ENCODE measurements at regions not wholly inside any gene's neighbourhood (a gene's known extent, or its start where the extent isn't known, plus 50 kb on each side); places are given as distances from the start of the nearest gene placed in this dataset.

DNA sequence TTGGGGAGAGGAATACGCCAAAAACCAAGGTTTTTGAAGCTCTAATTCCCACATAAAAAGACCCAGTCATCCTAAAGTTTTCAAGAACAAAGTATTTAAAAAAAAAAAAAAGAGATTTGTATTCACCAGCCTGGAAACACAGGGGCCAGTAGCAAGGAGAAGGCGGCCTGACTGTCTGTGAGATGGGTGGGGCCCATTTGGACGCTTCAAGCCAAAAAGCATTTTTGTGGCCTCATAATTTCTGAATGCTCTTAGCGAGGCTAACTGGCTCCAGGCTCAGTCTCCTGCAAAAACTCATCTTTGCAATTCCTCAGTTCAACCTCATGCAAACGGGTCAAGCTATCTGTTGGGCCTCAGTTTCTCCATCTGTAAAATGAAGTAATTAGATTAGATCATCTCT lies 514.1 kb downstream of the MED13L start:
- TF ChIP-seq POLR2A (IDR thresholded peaks at IDR 0.05) = no peak
- TF ChIP-seq, protein P1, sequence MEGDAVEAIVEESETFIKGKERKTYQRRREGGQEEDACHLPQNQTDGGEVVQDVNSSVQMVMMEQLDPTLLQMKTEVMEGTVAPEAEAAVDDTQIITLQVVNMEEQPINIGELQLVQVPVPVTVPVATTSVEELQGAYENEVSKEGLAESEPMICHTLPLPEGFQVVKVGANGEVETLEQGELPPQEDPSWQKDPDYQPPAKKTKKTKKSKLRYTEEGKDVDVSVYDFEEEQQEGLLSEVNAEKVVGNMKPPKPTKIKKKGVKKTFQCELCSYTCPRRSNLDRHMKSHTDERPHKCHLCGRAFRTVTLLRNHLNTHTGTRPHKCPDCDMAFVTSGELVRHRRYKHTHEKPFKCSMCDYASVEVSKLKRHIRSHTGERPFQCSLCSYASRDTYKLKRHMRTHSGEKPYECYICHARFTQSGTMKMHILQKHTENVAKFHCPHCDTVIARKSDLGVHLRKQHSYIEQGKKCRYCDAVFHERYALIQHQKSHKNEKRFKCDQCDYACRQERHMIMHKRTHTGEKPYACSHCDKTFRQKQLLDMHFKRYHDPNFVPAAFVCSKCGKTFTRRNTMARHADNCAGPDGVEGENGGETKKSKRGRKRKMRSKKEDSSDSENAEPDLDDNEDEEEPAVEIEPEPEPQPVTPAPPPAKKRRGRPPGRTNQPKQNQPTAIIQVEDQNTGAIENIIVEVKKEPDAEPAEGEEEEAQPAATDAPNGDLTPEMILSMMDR (IDR thresholded peaks at IDR 0.05) = no peak

All from lower leg skin (tissue), 3 donors.